HG03064 (cell line): ENCODE measurements at regions not wholly inside any gene's neighbourhood (a gene's known extent, or its start where the extent isn't known, plus 50 kb on each side); places are given as distances from the start of the nearest gene placed in this dataset.
"Not testable (repeated sequence)": the region's sequence is repeated elsewhere in the genome, so short reads cannot be mapped to it uniquely, and the experiment has no call there.

Experiments
- ATAC-seq: cut with Tn5 transposase; IDR thresholded peaks from one replicate; pipeline ENCODE4 v1.9.1; 2021; ENCODE audit warnings: low read depth; ENCODE audit not compliant: unreplicated experiment

DNA sequence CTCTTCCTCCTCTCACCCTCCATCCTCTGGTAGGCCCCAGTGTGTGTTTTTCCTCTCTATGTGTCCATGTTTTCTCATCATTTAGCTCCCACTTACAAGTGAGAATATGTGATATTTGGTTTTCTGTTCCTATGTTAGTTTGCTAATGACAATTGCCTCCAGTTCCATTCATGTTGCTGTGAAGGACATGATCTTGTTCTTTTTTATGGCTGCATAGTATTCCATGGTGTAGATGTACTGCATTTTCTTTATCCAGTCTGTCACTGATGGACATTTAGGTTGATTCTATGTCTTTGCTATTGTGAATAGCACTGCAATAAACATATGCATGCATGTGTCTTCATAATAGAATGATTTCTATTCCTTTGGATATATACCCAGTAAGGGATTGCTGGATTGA is 1401.6 kb upstream of the ATXN8OS start:
- not testable (repeated sequence) for ATAC-seq

DNA sequence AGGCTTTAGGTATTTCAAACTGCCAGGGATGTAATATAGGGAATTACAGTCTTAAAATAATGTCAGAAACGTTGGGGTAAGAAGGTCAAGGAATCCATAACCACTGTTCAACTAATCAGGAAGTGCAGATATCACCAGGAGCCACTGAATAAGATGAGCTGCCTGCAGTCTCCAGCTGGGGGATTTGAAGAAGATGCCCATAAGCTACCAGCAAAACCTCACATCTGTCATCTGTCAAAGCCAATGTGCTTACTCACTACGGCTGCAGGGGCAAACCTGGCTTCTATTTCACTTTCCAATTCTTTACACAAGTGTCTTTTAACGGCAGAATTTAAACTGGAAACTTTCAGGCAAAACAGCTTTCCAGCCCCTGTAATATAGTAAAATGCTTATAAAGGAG is 1410.1 kb upstream of the ATXN8OS start:
- no peak for ATAC-seq

DNA sequence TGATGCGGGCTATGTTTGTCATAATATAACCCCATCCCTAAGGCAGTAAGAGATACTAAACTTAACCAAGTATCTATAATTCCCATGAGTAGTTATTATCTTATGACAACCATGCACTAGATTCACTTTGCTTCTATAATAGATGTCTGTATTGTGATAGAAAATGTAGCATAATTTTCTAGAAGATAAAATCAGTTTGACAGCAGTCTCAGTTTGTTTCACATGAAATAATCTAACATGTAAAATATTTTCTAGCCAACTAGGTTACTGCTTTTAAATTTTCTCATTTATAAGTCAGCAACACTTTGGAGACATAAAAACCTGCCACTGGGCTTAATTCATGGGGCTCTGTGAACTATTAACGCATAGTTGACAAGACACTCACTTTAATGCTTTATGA is 1410.7 kb upstream of the ATXN8OS start:
- ATAC-seq: no peak

DNA sequence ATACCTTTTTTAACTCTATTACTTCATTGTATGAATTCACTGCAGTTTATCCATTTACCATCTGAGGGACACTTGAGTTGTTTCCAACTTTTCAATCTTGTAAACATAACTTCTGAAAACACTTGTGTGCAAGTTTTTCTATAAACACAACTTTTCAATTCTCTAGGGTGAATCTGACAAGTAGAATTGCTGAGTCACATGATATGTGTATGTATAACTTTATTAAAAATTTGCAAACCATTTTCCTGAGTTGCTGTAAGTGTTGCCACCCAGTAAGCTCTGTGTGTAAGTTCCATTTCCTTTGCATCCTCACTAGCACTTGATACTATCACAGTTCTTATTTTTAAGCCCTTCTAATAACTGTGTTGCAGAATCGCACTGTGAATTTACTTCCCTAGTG is 1415.6 kb upstream of the ATXN8OS start:
- ATAC-seq: no peak

DNA sequence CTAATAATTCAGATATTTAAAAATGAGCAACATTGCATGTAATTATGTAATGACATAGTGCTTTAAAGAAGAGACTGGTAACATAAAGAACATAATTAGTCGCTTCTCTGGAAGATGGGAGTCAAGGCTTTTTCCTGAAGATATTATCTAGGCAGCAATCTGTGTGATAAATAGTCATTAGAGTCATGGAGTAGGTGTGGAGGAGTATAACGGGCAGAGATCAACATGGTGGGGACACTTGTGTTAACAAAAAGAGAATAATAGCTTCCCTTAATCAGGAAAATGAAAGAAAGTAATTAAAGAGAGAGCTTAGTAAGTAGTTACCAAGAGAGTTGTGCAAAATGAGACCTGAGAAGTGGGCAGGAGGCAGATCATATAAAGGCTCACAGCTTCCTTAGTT is 1417.1 kb upstream of the ATXN8OS start:
- no peak for ATAC-seq

DNA sequence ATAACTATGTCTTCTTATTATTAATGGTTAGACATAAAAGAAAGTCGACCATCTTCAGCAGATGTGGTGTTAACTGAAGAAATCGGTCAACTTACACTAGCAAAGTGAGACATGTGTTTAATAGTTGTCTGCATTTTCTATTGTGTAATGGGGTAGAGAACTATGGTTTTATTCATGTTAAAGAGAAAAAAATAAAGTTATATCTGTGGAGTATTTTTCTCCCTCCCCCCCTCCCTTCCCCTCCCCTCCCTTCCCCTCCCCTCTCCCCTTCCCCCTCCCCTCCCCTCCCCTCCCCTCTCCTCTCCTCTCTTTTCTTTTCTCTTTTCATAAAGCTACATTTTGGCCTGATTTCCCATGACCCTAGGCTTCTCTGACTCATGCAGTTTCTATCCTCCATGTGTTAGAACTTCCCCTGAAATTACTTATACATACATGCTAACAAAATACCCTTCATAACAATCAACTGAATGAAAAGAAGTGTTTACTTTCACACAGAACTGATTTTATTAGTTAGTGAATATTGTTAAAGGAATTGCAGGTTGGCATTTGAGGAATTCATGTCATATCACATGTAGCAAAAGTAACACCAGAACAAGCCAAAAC is 1431.0 kb upstream of the ATXN8OS start:
- ATAC-seq: no peak

DNA sequence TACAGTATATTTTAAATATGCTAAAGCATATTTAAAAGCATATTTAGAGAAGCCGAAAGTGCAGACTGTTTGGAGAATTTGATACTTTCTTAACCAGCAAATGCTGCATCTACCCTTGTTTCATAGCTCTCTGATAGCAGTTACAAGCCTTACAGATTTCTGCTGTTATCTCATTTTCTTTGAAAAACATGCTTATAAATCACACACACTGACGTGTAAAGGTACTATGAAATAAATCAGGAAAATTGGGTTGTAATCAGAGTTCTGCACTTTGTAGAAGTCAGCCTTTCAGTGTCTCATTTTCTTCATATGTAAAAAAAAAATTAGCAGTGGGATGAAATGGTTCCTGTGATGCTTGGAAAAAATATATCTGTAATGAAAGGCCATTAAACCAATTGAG is 1432.4 kb upstream of the ATXN8OS start:
- ATAC-seq: no peak

DNA sequence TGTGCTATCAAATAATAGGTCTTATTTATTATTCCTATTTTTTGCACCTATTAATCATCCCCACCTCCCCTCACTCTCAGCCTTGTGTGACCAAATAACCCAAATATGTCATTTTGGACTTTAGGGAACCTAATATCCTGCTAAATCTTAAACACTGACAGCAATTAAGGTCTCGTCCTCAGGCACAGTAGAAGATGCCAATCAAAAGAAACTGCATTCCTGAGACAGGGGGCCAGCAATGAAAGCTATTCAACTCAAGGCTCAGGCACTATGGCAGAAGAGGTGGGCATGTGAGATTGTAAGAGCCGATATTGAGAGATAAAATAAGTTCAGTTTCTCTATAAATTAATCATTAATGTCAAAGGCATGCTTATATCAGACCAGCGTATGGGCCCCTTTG is 1437.7 kb upstream of the PCDH9 start:
- no peak for ATAC-seq

DNA sequence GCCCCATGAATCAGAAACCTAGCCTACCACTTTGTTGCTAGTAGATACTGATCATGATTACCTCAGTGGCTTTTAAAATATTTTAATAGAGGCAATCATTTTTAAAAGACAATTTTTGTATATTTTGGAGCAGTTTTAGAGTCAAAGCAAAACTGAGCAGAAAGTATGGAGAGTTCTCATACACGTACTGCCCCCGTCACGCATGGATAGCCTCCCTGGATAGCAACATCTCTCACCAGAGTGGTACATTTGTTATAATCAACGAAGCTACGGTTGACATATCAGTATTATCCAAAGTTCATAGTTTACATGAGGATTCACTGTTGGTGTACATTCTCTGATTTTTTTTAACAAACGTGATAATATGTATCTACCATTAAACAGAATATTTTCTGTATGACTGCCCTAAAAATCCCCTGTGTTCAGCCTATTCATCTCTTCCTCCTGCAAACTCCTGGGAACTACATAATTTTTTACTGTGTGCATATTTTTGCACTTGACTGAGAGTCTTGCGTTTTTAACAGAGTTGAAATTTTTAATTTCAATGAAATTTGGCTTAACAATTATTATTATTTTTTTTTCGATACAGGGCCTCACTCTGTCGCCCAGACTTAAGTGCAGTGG is 1436.8 kb upstream of the PCDH9 start:
- no peak for ATAC-seq

DNA sequence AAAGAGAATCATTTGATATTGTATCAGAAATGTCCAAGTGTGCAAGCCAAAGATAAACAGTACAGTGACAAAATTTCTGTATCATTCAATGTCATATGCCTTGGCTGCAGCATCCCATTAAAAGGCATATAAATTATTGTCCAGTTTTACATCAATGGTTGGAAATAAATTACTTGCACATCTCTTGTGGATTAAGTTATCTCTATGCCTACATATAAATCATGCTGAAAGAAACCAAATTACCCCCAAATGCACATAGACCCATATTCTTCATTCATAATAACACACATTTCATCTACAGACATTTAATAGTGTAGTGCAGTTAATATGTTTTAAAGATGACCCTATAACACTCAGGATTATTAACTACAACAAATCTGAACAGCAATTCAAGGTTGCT is 1415.7 kb upstream of the PCDH9 start:
- no peak for ATAC-seq

DNA sequence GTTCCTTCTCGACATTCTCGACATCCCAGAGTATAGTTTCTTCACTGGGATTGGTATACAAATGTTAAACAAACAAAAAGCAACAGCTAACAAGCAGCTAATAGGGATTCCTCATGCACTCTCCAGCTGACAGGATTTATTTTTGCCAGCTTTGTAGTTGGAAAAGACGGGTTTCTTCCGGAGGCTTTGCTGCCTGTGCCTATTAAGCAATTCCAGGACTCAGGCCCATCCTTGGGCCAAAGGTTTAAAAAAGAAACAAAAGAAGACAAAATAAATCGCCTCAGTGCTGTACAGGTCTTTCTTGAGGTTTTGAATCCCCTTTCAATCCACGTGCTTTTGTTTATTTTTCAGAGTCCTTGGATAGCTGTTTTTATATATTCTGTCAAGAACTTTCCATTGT is 1414.5 kb upstream of the PCDH9 start:
- ATAC-seq: no peak

DNA sequence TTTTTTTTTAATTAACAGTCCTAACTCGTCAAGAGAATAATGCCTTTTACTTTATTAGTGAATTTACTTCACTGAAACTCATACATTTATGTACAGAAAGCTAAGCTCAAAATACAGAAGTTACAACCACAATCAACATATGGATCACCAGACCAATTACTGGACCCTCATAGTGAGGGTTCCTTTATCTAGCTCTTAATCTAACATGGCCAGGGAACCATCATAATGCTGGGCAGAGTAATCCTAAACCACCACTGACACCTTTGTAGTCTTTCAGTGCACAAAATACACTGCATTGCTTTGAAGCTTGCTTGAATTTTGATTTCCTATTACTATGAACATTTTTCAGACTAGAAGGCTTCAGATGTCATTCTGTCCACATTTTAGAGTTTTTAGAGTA is 1406.6 kb upstream of the PCDH9 start:
- no peak for ATAC-seq

DNA sequence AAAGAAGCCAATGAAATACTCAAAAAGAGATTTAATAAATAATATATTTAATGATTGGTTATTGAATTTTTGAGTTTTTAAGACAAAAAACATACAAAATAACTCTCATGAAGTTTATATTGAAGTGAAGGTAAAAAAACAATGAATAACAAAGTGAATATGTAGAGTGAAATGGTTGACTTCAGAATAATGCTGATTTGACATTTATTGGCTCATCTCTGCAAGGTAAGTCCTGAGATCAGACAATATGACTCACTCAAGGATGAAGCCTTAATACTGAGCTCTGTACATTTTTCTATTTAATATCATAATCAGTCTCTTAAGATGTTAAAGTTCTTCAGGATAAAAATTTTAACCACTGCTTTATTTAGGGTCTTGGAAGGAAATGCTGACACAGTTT is 1398.9 kb upstream of the PCDH9 start:
- no peak for ATAC-seq

DNA sequence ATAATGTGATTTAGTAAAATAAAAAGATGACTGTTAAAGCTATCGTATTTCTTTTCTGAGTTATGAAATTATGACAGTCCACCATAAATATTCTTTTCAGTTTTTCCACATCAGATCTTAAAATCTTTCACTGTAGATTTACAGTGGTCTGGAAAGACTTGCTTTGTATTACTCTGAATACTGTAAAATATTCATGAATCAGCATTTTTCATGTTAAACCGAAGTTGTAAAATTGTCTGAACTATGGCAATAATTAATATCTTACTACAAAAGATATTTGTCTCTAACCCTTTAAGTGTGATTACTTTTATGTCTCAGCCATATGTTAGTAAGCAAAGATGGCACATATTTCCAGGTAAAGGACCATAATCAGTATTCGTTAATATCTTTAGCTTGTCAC is 1397.2 kb upstream of the PCDH9 start:
- no peak for ATAC-seq

DNA sequence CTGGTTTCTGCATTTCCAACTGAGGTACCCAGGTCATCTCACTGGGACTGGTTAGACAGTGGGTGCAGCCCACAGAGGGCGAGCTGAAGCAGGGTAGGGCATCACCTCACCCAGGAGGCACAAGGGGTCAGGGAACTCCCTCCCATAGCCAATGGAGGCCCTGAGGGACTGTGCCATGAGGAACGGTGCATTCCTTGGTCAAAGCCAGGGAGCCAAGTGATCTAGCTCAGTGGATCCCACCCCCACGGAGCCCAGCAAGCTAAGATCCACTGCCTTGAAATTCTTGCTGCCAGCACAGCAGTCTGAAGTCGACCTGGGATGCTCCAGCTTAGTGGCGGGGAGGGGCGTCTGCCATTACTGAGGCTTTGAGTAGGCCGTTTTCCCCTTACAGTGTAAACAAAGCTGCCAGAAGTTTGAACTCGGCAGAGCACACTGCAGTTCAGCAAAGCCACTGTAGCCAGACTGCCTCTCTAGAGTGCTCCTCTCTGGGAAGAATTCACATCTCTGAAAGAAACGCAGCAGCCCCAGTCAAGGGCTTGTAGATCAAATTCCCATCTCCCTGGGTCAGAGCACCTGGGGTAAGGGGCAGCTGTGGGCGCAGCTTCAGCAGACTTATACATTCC is 1386.6 kb upstream of the PCDH9 start:
- no peak for ATAC-seq

DNA sequence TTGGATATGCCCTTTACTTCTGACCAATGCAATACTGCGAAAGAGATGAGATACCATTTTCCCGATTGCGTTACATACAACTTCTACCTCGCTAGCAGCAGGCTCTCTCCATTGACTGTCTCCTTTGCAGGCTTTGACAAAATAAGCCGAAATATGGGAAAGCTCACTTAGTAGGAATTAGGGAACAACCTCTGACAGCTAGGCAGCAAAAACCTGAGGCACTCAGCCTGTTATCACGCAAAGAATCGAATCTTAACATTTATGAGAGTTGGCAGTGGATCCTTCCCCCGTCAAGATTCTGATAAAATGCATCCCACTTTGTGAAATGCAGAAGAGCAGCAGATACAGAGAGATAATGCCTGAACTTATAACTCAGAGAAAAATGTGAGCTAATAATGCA is 1379.5 kb upstream of the PCDH9 start:
- no peak for ATAC-seq

DNA sequence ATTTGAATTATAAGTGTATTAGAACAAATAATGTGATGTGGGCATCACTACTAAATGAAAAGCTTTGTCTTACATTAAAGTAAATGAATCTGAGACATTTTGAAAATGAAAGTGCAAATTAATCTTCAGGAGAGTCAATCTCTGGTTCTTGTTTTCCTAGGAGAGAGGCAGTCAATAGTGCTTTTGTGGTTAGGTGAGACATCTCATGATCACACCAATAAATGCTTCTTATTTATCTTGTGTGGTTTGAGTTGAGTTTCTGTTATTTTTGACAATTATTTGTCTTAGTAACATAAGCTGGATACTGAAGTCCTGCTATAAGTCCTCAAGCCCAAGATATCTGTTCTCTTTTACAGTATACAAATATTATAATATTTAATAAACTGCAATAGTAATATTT is 1378.0 kb upstream of the PCDH9 start:
- ATAC-seq: no peak

DNA sequence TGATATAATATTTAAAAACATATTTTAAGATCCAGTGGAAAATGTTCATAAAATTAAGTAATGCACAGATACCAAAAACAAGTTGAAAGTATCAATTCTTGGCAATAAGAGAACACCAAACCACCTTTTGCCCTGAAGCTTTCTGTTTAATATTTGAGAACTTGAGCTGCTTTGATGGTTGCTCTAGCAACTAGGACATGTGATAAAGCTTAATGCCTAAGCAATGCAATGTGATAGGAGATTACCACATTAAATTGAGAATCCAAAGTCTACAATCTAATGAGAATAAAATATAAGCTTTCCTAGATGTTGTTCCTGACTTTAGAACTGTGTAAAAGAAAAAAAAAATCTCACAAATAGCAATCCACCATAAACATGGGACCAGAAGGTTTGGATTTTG is 1367.5 kb upstream of the PCDH9 start:
- ATAC-seq: no peak

DNA sequence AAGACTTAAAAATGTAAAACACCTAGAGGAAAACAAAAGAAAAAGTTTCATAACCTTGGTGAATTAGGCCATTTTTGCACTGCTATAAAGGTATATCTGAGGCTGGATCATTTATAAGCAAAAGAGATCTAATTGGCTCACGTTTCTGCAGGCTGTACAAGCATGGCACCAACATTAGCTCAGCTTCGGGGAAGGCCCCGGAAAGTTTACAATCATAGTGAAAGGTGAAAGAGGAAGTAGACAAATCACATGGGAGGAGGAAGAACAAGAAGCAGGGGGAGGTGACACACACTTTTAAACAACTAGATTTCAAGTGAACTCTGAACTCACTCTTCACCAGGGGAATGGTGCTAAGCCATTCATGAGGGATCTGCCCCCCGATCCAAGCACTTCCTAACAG is 1358.5 kb upstream of the PCDH9 start:
- peak; percentile 99 for ATAC-seq

DNA sequence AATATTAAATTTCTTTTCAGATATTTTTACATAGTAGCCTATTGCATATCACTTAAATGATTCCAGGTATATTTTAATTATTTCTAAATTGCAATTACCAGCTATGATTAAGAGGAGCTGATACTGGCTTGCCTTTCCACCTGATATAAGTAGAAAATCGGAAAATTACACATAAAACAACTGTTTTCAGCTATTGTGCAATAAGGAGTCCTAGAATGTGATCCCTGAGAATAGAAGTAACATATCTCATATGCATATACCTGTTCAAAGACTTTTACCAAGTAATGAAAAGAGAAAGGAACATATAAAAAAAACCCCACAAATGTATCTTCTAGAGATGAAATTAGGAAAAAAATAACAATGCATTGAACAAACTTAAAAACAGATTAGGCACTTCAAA is 1354.6 kb upstream of the PCDH9 start:
- no peak for ATAC-seq

DNA sequence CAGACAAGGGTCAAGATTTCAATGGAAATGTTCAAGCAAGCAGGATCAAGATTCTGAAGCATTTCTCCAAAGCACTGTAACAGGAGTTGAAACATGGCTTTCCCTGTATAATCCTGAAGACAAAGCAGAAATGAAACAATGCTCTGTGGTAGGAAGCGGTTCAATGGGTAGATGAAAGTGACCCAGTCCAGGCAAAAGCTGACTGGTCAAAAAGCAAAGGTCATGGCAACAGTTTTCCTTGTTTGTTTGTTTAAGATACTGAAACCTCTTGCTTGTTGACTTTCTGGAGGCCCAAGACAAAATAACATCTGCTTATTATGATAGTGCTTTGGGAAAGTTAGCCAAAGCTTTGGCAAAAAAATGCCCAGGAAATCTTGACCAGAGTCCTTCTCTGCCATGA is 1343.9 kb upstream of the PCDH9 start:
- ATAC-seq: no peak

DNA sequence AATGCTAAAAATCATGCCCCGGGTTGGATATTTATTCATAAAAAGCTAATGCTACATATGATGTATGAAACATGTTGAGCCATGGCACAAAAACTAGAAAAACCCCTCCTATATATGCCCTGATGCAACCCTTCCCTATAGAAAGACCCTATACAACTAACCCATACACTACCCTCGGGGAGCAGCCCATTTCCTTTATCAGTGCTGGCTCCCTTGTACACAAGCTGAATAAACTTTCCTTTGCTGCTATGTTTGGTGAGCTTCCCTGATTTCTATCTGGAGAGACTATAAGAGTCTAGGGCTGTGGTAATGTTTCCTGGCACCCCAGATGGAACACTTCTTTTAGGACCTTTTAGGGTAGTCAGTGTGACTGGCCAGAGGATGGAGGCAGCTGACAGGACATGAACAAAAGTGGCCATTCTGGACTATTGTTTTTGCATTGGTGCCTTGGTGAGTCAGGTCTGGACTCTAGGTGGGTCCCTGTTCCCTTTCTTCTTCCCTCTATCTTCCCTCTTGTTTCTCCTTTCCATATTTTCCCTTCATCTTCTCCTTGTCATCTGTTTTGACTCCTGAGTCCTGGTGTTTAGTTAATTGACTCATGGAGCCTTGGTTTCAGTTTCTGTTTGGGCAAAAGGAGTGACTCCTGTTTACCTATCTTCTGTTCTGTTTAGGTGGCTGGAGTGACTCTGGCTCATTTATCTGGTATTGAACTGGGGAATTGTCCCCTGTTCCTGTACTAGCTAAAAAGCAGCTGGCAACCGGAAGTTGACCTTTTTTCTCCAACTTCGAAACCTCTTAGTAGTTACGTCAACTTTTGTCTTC is 1321.8 kb upstream of the PCDH9 start:
- no peak for ATAC-seq
